ENCODE measurements at regions not wholly inside any gene's neighbourhood (a gene's known extent, or its start where the extent isn't known, plus 50 kb on each side); places are given as distances from the start of the nearest gene placed in this dataset.

DNA sequence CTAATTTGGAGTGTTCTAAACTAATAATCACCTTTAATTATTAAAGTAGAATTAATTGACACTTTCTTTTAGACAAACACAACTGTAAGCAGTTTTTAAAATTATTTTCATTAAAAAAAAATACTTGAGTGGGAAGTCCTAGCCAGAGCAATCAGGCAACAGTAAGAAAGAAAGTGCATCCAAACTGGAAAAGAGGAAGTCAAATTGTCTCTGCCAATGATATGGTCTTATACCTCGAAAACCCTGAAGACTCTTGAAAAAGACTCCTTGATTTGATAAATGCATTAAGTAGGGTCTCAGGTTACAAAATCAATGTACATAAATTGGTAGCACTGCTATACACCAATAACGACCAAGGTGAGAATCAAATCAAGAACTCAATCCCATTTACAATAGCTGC lies 83.0 kb upstream of the GADD45A start:
- H4K91ac ChIP-seq (ENCODE audit: low read depth, low read length, poor library complexity) = no peak overlapping the region

DNA sequence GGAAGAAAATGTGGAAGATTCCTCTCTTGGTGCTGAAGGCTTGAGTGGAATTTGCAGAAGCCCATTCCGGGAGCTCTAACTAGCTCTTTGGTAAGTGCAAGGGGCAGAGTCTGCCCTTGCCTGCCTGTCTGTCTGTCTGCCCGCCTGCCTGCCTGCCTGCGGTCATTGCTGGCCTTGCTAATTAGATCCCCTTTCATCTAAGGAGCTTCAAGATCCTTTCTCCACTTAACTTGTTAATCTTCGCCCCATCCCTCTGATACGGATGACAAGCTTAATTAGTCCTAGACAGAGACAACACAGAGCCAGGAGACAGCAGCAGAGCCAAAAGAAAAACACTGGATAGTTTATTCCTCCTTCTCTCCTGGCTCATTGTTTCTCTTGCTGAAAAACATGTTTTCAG lies 80.2 kb upstream of the GADD45A start:
- Histone ChIP-seq H3K4me2 (ENCODE audit: insufficient read depth, low read length, poor library complexity, severe bottlenecking) (no peak overlapping the region), H4K8ac (ENCODE audit: low read depth, low read length) (no peak overlapping the region), H2AFZ (ENCODE audit: low read length) (no peak overlapping the region), H3K27ac (replicated peaks; ENCODE audit: low read length) (no peak overlapping the region), H3K4me3 (ENCODE audit: low read length in 2 of 2) (no peak overlapping the region), H3K9ac (ENCODE audit: low read depth, low read length, poor library complexity) (no peak overlapping the region), H2BK12ac (ENCODE audit: low read length) (no peak overlapping the region), H3K36me3 (replicated peaks in 1 of 2; ENCODE audit: control insufficient read depth in 2 of 2, insufficient read depth in 2 of 2, low read length in 2 of 2) (no peaks in the 10 kb centered on the region), H2BK15ac (ENCODE audit: low read length) (no peak overlapping the region), H4K91ac (ENCODE audit: low read depth, low read length, poor library complexity) (no peak overlapping the region), H2BK5ac (ENCODE audit: low read length) (no peak overlapping the region), H3K18ac (ENCODE audit: low read length) (no peak overlapping the region), H3K23ac (ENCODE audit: low read depth, low read length, poor library complexity) (no peak overlapping the region), H3K27me3 (ENCODE audit: control insufficient read depth in 3 of 3, insufficient read depth in 3 of 3, low read depth in 1 of 3, low read length in 3 of 3) (peaks cover 0 to 9% (median 8%) of the 10 kb centered on the region in 3 experiments), H3K9me3 (replicated peaks in 1 of 2; ENCODE audit: control insufficient read depth in 2 of 2, insufficient read depth in 1 of 2, low read depth in 1 of 2, low read length in 2 of 2) (no peaks in the 10 kb centered on the region), H3K4me1 (ENCODE audit: control insufficient read depth in 2 of 2, insufficient read depth in 1 of 2, low read depth in 1 of 2, low read length in 2 of 2) (peaks cover 2 to 7% of the 10 kb centered on the region in 2 donors), H3K79me1 (ENCODE audit: low read depth, low read length) (no peaks in the 10 kb centered on the region), H2AK5ac (ENCODE audit: low read depth, low read length) (no peak overlapping the region), H2BK120ac (ENCODE audit: low read depth, low read length) (no peak overlapping the region), H3K14ac (ENCODE audit: low read length) (no peak overlapping the region), H3K4ac (ENCODE audit: low read length) (no peak overlapping the region)
- DNase-seq (ENCODE audit: low spot score) = peak; percentile 14
- no CpG with 5 or more reads among the region's 5 CpGs for WGBS, 2 donors (ENCODE audit: extremely low coverage in 2 of 2, insufficient read length in 2 of 2, insufficient replicate concordance in 1 of 2)

More for the DNA sequence above, 83.0 kb upstream of the GADD45A start:
- Histone ChIP-seq H3K36me3 (replicated peaks in 1 of 2; ENCODE audit: control insufficient read depth in 2 of 2, insufficient read depth in 2 of 2, low read length in 2 of 2) (no peaks in the 10 kb centered on the region), H3K79me1 (ENCODE audit: low read depth, low read length) (no peaks in the 10 kb centered on the region), H3K27me3 (ENCODE audit: control insufficient read depth in 3 of 3, insufficient read depth in 3 of 3, low read depth in 1 of 3, low read length in 3 of 3) (peaks cover 0 to 9% (median 8%) of the 10 kb centered on the region in 3 experiments), H2BK12ac (ENCODE audit: low read length) (no peak overlapping the region), H3K4ac (ENCODE audit: low read length) (no peak overlapping the region), H2BK120ac (ENCODE audit: low read depth, low read length) (no peak overlapping the region), H3K9ac (ENCODE audit: low read depth, low read length, poor library complexity) (no peak overlapping the region), H3K27ac (replicated peaks; ENCODE audit: low read length) (no peak overlapping the region), H3K4me2 (ENCODE audit: insufficient read depth, low read length, poor library complexity, severe bottlenecking) (no peak overlapping the region), H4K8ac (ENCODE audit: low read depth, low read length) (no peak overlapping the region), H3K18ac (ENCODE audit: low read length) (no peak overlapping the region), H2BK5ac (ENCODE audit: low read length) (no peak overlapping the region), H2AFZ (ENCODE audit: low read length) (no peak overlapping the region), H3K9me3 (replicated peaks in 1 of 2; ENCODE audit: control insufficient read depth in 2 of 2, insufficient read depth in 1 of 2, low read depth in 1 of 2, low read length in 2 of 2) (no peaks in the 10 kb centered on the region), H3K4me1 (ENCODE audit: control insufficient read depth in 2 of 2, insufficient read depth in 1 of 2, low read depth in 1 of 2, low read length in 2 of 2) (peaks cover 2 to 3% of the 10 kb centered on the region in 2 donors), H3K4me3 (ENCODE audit: low read length in 2 of 2) (no peak overlapping the region), H2BK15ac (ENCODE audit: low read length) (no peak overlapping the region), H3K23ac (ENCODE audit: low read depth, low read length, poor library complexity) (no peak overlapping the region), H3K14ac (ENCODE audit: low read length) (no peak overlapping the region), H2AK5ac (ENCODE audit: low read depth, low read length) (no peak overlapping the region)
- DNase-seq (ENCODE audit: low spot score) = no peak
- WGBS, 2 donors (ENCODE audit: extremely low coverage in 2 of 2, insufficient read length in 2 of 2, insufficient replicate concordance in 1 of 2) = no CpG with 5 or more reads among the region's 2 CpGs

DNA sequence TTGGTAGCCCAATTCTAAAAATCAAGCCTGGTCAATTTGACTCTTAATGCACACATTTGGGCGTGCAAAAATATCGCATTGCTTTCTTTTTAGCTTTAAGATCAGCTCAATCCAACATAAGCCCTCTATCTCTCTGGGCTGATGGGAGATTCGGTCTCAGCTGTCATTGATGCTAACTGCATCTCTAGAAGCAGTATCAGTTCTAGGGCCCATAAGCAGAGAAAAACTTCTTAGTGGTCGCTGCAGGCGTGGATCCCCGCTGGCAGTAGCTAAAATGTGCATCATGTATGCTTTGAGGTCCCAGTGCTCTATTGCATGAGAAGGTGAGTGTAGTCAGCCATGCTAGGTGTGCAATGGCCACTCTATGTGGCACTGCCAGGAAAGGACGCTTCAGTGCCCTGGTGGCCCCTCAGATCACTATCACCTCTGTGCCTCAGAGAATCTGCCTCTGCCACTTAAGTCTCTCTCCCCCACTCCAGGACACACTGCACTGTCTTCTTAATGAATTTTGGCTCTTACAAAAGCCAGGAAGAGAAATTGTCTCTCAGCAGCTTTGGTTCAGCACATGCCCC lies 79.7 kb upstream of the GADD45A start:
- H2AK5ac ChIP-seq (ENCODE audit: low read depth, low read length) = no peak overlapping the region
- no peak overlapping the region for H3K9ac ChIP-seq (ENCODE audit: low read depth, low read length, poor library complexity)
- no peak overlapping the region for H2BK15ac ChIP-seq (ENCODE audit: low read length)
- H3K27me3 ChIP-seq (ENCODE audit: control insufficient read depth in 3 of 3, insufficient read depth in 3 of 3, low read depth in 1 of 3, low read length in 3 of 3) = peaks cover 0 to 9% (median 8%) of the 10 kb centered on the region in 3 experiments
- H3K4ac ChIP-seq (ENCODE audit: low read length) = no peak overlapping the region
- no peaks in the 10 kb centered on the region for H3K9me3 ChIP-seq (replicated peaks in 1 of 2; ENCODE audit: control insufficient read depth in 2 of 2, insufficient read depth in 1 of 2, low read depth in 1 of 2, low read length in 2 of 2)
- no peak overlapping the region for H2BK5ac ChIP-seq (ENCODE audit: low read length)
- H3K4me1 ChIP-seq (ENCODE audit: control insufficient read depth in 2 of 2, insufficient read depth in 1 of 2, low read depth in 1 of 2, low read length in 2 of 2) = peaks cover 2 to 7% of the 10 kb centered on the region in 2 donors
- no peak overlapping the region for H4K91ac ChIP-seq (ENCODE audit: low read depth, low read length, poor library complexity)
- H3K36me3 ChIP-seq (replicated peaks in 1 of 2; ENCODE audit: control insufficient read depth in 2 of 2, insufficient read depth in 2 of 2, low read length in 2 of 2) = no peaks in the 10 kb centered on the region
- peak overlapping the region; percentile 20 for H2AFZ ChIP-seq (ENCODE audit: low read length)
- H2BK12ac ChIP-seq (ENCODE audit: low read length) = no peak overlapping the region
- H3K4me2 ChIP-seq (ENCODE audit: insufficient read depth, low read length, poor library complexity, severe bottlenecking) = no peak overlapping the region
- H3K23ac ChIP-seq (ENCODE audit: low read depth, low read length, poor library complexity) = no peak overlapping the region
- no CpG with 5 or more reads among the region's 7 CpGs for WGBS, 2 donors (ENCODE audit: extremely low coverage in 2 of 2, insufficient read length in 2 of 2, insufficient replicate concordance in 1 of 2)
- H3K79me1 ChIP-seq (ENCODE audit: low read depth, low read length) = no peaks in the 10 kb centered on the region
- no peak overlapping the region for H3K27ac ChIP-seq (replicated peaks; ENCODE audit: low read length)
- no peak overlapping the region for H3K18ac ChIP-seq (ENCODE audit: low read length)
- H3K14ac ChIP-seq (ENCODE audit: low read length) = no peak overlapping the region
- H4K8ac ChIP-seq (ENCODE audit: low read depth, low read length) = no peak overlapping the region
- no peak for DNase-seq (ENCODE audit: low spot score)
- no peak overlapping the region for H3K4me3 ChIP-seq (ENCODE audit: low read length in 2 of 2)
- no peak overlapping the region for H2BK120ac ChIP-seq (ENCODE audit: low read depth, low read length)

DNA sequence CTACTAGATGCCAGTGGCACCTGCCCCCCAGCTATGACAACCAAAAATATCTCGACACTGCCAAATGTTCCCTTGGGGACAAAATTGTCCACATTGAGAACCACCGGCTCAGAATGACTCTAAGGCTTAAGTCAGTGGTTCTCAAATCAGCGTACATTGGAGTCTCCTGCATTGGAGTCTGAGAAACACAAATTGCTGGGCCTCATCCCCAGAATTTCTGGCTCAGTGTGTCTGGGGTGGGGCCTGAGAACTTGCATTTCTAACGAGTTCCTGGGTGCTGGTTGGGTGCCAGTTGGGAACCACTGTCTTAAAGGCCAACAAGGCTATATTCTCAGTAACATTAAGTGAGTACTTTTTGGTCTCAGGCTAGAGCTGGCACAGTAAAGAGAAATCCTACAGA lies 77.7 kb upstream of the GADD45A start:
- H3K79me1 ChIP-seq (ENCODE audit: low read depth, low read length) = no peaks in the 10 kb centered on the region

More for the DNA sequence above, 77.7 kb upstream of the GADD45A start:
- Histone ChIP-seq H3K27ac (replicated peaks; ENCODE audit: low read length) (no peak overlapping the region), H2BK5ac (ENCODE audit: low read length) (no peak overlapping the region), H3K27me3 (ENCODE audit: control insufficient read depth in 3 of 3, insufficient read depth in 3 of 3, low read depth in 1 of 3, low read length in 3 of 3) (peaks cover 0 to 9% (median 8%) of the 10 kb centered on the region in 3 experiments), H2AK5ac (ENCODE audit: low read depth, low read length) (no peak overlapping the region), H4K8ac (ENCODE audit: low read depth, low read length) (no peak overlapping the region), H2BK12ac (ENCODE audit: low read length) (no peak overlapping the region), H2AFZ (ENCODE audit: low read length) (no peak overlapping the region), H4K91ac (ENCODE audit: low read depth, low read length, poor library complexity) (no peak overlapping the region), H3K4me3 (ENCODE audit: low read length in 2 of 2) (no peak overlapping the region), H3K9me3 (replicated peaks in 1 of 2; ENCODE audit: control insufficient read depth in 2 of 2, insufficient read depth in 1 of 2, low read depth in 1 of 2, low read length in 2 of 2) (peaks cover 0 to 4% of the 10 kb centered on the region in 2 donors), H3K23ac (ENCODE audit: low read depth, low read length, poor library complexity) (no peak overlapping the region), H3K9ac (ENCODE audit: low read depth, low read length, poor library complexity) (no peak overlapping the region), H2BK120ac (ENCODE audit: low read depth, low read length) (no peak overlapping the region), H3K4me2 (ENCODE audit: insufficient read depth, low read length, poor library complexity, severe bottlenecking) (no peak overlapping the region), H3K4ac (ENCODE audit: low read length) (no peak overlapping the region), H3K18ac (ENCODE audit: low read length) (no peak overlapping the region), H3K4me1 (ENCODE audit: control insufficient read depth in 2 of 2, insufficient read depth in 1 of 2, low read depth in 1 of 2, low read length in 2 of 2) (peaks cover 2 to 7% of the 10 kb centered on the region in 2 donors), H3K14ac (ENCODE audit: low read length) (no peak overlapping the region), H3K36me3 (replicated peaks in 1 of 2; ENCODE audit: control insufficient read depth in 2 of 2, insufficient read depth in 2 of 2, low read length in 2 of 2) (no peaks in the 10 kb centered on the region), H2BK15ac (ENCODE audit: low read length) (no peak overlapping the region)
- no peak for DNase-seq (ENCODE audit: low spot score)
- no CpG with 5 or more reads among the region's 4 CpGs for WGBS, 2 donors (ENCODE audit: extremely low coverage in 2 of 2, insufficient read length in 2 of 2, insufficient replicate concordance in 1 of 2)

Measured in neuronal stem cell (in vitro differentiated cells).